NCI-H146 treated with DMSO at 0.1 percent for 48 hours (cell line): ENCODE measurements at regions not wholly inside any gene's neighbourhood (a gene's known extent, or its start where the extent isn't known, plus 50 kb on each side); places are given as distances from the start of the nearest gene placed in this dataset.

Source experiments
- DNase-seq: peaks from one replicate; lab custom pipeline; 2025; ENCODE audit not compliant: unreplicated experiment; lab: John Stamatoyannopoulos, UW

DNA sequence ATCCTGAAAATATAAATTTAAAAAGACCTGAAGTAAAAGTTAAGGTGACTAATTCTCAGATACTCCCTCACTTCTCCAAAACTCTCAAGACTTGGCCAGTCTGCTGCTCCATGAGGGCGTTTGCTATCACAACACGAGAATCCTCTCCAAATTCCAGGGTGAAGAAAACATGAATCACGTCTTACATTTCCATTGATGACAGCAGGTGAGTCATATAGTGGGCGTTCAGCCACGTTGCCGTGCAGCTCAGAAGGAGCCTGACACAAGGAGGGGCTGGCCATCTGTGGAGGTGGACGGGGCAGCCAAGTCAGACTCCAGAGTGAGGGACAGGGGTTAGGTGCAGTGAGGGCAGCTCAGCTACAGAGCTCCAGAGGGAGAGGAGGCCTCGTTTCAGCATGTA is 555.1 kb upstream of the ADAMTS16 start:
- DNase-seq = no peak

DNA sequence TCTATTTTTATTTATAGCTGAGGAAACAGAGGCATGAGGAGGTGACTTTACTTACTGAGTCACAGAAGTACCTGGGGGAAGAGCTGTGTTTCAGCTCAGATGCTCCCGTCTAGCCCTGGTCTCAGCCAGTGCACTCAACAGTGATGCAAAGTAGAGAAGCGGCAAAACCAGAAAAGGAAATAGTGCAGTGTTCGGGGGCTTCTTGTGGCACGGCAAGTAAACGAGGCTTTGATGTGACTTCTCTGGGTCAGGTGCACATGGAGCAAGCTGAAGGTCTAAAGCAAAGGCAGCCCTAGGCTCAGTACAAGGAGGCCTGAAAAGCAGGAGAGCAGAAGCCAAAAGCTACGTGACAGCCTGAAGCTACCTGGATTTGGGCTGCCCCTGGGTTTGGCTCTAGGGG is 526.7 kb upstream of the ADAMTS16 start:
- no peak for DNase-seq

DNA sequence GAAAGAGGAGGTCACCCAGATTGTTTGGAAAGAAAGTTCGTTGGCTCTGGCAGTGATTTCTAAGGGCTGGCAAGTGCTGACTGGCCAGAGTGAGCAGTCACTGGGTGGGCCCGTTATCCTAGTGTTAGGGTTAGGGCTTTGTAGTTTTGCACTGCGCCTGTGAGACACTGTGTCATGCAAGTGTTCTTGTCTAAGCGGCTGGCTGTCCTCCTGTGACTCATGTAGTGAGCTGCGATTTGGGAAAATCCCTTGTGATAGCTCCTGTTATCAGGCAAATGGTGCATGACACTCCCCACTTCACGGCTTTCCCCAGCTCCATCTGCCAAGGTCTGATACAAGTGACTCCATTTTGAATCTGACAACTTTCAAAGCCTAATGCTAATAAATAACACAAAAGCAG is 526.0 kb upstream of the ADAMTS16 start:
- no peak for DNase-seq

- DNase-seq = peak; percentile 35
Observed at GRCh38 chr5:4615369-4615768, 524.8 kb upstream of the ADAMTS16 start.

- no peak for DNase-seq
Observed at GRCh38 chr5:4625206-4625896, 514.8 kb upstream of the ADAMTS16 start.

DNA sequence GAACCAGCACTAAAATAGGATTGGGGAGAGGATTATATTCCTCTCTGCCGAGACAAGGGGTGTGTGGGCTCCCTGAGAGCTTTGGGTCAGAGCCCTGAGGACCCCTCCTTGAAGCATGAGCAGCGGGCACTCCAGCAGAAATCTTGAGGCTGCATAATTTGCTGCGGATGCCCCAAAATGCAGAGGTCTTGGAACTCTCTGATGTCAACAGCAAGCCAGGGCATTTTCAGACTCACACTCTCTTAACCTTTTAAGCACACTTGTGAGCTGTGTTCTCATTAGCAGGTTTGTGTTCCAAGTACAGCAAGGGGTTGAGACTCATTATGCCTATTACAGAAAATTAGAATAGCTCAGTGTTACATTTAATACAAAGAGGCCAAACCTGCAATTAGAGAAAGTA is 513.0 kb upstream of the ADAMTS16 start:
- peak; percentile 29 for DNase-seq

DNA sequence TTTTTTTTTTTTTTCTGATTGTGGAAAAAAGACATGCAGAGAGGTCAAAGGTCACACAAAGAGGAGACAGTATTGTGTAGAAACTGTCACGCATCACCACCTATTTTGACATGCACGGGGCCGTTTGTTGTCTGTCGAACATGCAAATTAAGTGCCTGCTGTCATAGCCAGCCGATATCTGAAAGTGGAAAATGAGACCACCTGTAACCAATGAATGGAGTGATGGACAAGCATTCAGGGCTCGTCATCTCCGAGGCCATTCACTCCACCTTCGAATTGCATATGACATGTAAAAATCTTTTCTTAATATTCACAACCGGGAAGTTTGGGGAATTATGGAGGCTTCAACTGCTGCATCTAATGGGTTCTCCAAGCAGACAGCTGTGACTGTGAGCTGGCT is 512.2 kb upstream of the ADAMTS16 start:
- peak; percentile 51 for DNase-seq

DNA sequence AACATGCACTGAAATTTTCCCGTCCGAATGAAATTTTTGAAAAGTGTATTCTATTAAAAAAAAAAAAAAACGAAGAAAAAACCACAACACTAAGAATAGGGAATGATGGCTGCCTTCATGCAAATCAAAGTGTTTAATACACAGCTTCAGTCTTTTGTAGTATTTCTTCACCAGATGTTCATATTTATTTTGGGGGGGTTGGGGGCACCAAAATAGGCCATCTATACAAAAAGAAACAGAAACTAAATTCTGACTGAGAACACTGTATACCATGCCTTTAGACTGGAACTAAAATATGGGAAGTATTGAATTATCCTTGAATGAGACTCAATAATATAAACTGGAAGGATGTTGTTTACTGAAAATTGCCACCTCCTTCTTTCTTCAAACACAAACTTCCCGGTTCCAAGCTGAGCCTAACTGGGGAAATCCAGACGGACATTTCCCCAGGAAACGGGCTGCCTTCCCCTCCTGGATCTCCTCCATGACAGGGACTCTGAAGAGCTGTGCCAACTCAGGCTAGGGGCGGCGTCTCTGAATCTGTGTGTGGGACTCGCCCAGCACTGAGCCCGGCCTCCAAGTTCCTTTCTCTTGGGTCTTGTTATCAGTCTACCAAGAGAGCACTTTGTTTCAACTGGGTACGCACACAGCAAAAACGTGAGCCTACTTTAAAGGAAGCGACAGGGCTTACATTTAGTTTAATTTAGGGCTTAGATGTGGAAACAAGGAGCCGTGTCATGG is 511.3 kb upstream of the ADAMTS16 start:
- DNase-seq = no peak

- no peak for DNase-seq
Observed at GRCh38 chr5:4630031-4630430, 510.1 kb upstream of the ADAMTS16 start.

DNA sequence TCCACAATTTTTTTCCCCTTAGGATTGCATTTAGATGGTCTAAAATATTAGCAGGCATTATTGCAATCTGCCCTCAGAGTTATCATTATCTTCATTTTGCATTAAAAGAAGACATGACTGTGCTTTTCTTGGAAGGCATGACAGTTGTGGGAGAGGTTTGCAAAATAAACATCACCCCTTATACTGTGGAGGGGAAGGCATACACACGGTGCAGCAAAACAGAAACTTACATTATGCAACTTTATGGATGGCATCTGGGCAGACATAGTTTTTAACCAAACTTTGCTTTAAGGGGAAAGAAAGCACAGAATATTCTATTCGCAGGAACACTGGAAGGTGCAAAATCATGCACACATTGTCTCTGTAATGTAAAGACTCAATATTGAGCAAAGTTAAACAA is 505.8 kb upstream of the ADAMTS16 start:
- DNase-seq = no peak

GRCh38 chr5:4636378-4636777 is 503.8 kb upstream of the ADAMTS16 start:
- DNase-seq = peak; percentile 22

- DNase-seq = peak; percentile 52
Observed at GRCh38 chr5:4639946-4640345, 500.2 kb upstream of the ADAMTS16 start.

GRCh38 chr5:4640795-4641194 is 499.3 kb upstream of the ADAMTS16 start:
- peak; percentile 57 for DNase-seq

DNA sequence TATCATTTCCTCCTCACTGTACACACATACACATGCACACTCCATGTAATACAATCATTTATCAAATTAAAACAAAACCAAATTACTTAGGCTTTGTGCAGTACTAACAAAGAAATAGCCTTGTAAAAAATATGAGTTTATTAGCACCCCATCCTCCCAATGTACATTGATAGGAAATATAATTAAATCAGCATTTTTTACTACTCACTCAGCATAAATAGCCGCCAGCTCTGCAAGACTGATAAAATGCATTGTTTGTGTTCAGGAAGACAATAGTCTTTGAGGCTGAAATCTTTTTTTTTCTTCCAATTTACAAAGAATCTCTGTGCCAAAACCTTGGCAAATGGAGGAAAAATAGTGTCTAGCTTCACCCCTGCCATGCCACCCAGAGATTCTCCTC is 497.6 kb upstream of the ADAMTS16 start:
- no peak for DNase-seq

DNA sequence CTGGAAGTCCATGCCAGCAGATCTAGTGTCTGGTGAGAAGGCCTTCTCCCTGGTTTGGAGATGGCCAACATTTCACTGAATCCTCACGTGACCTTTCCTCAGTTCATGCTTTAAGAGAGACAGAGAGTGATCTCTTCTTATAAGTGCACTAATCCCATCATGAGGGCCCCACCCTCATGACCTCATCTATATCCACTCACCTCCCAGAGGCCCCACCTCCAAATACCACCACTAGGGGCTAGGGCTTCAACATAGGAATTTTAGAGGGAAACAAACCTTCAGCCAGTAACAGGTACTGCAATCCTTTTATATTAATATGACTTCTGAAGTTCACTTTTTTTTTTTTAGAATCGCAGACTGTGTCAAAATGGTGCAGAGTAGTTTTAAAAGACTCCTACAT is 496.9 kb upstream of the ADAMTS16 start:
- no peak for DNase-seq

DNA sequence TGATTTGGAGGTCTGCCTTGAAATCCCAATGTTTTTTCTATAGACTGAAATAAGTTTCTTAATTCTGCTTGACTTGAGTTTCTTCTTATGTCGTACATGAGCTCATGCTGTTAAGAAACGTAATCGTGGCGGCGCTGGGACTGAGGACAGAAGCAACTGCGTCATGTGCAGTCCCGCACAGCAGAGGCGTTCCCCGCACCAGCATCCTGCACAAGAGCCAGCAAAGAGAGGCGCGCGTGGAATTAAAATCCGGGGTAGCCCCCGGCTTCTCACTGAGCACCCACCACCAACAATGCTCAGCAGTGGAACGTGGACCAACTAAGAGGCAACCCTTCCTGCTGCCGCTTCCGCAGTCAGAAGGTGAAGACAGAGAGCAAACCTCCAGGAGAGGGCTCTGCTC is 496.2 kb upstream of the ADAMTS16 start:
- no peak for DNase-seq

GRCh38 chr5:4646715-4647375 is 493.3 kb upstream of the ADAMTS16 start:
- no peak for DNase-seq

- DNase-seq = no peak
Observed at GRCh38 chr5:4647955-4648354, 492.2 kb upstream of the ADAMTS16 start.

DNA sequence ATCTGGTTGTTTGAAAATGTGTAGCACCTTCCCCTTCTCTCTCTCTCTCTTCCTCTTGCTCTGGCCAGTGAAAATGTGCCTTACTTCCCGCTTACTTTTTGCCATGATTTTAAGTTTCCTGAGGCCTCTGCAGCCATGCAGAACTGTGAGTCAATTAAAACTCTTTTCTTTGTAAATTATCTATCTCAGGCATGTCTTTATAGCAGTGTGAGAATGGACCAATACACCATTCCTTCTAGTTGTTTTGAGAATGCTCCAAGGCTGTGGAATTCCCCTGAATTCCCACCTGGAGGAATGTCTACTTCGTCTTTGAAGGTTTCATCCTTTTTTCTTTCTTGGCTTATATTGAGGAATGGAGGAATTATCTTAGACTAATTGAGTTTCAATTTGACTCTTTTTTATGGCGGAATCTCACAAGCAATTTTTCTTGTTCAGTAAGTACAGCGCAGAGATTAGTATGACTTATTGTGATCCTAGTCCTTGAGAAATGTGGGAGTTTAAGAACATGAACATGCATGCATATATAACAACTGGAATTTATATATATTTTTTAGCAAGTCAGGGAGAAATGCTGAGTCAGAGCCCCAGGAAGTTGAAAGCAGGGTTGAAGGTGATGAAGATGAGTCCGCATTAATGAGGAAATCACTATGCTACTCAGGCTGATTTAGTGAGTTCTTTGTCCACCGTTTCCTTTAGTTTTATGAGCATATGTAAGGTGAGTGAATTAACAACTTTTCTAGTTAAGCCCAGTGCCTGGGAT is 488.1 kb upstream of the ADAMTS16 start:
- DNase-seq = no peak

DNA sequence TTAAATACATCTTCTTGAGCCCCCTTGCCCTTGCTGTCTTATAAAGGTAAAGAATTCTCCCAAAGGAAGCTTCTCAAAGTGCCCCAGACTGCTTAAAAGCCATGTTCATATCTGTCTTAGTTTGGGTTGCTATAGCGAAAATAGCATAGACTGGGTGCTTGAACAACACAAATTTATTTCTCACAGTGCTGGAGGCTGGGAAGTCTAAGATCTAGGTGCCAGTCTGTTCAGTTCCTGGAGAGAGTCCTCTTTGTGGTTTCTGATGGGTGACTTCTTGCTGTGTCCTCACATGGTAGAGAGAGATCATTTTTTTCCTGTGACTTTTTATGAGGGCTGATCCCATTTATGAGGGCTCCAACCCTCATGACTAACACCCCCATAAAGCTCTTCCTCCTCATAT is 486.7 kb upstream of the ADAMTS16 start:
- DNase-seq = no peak

GRCh38 chr5:4659851-4660250 is 480.3 kb upstream of the ADAMTS16 start:
- no peak for DNase-seq
